ENCODE measurements at regions not wholly inside any gene's neighbourhood (a gene's known extent, or its start where the extent isn't known, plus 50 kb on each side); places are given as distances from the start of the nearest gene placed in this dataset.
A peak's percentile ranks its signal among the peaks of the same experiment; 100 is the strongest.

GRCh38 chr4:33057736-33058135, 2337.6 kb downstream of the PCDH7 start:
- in situ Hi-C loops (cut with MboI; ENCODE audit: low pct_unique_long_range_greater_than_20kb in 2 of 9, low sequenced_read_pairs in 9 of 9, unreplicated experiment in 9 of 9), result no loop called here

DNA sequence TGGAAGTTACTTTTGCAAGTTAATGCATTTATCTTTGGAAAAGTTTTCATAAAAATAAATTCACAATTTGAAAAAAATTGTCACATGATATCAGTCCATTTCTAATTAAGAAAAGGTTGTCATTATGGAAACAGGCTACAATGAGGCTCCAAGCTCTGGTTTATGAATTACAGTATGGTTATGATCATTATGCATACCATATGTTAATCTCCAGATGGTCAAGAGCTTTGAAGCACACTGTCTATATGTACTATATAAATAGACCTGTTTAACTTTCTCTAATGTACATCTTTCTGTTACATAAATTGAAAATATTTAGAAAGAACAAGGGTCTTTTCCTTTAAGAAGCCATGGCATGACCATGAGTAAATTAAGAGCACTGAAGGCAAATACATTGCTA, 2338.8 kb downstream of the PCDH7 start:
- in situ Hi-C loops (cut with MboI; ENCODE audit: low pct_unique_long_range_greater_than_20kb in 2 of 9, low sequenced_read_pairs in 9 of 9, unreplicated experiment in 9 of 9), result no loop called here
- no peak overlapping the region for H3K27ac ChIP-seq
- ATAC-seq (replicated peaks in 6 of 8), result peak in 1 of 8 experiments; percentile 79
- no peak overlapping the region for H3K4me3 ChIP-seq
- no peaks in the 10 kb centered on the region for H3K4me1 ChIP-seq (replicated peaks in 1 of 2)

More at GRCh38 chr4:33057736-33058135, 2337.6 kb downstream of the PCDH7 start:
- ATAC-seq (replicated peaks in 6 of 8), result no peak
- 33 to 100% (median 100%) methylated on average over 1 of the region's 1 CpG; no CpG with 5 or more reads in 5 of the 10 experiments for WGBS, 10 experiments
- Histone ChIP-seq H3K4me3 (no peak overlapping the region), H3K27ac (no peak overlapping the region), H3K4me1 (replicated peaks in 1 of 2) (no peaks in the 10 kb centered on the region)

DNA sequence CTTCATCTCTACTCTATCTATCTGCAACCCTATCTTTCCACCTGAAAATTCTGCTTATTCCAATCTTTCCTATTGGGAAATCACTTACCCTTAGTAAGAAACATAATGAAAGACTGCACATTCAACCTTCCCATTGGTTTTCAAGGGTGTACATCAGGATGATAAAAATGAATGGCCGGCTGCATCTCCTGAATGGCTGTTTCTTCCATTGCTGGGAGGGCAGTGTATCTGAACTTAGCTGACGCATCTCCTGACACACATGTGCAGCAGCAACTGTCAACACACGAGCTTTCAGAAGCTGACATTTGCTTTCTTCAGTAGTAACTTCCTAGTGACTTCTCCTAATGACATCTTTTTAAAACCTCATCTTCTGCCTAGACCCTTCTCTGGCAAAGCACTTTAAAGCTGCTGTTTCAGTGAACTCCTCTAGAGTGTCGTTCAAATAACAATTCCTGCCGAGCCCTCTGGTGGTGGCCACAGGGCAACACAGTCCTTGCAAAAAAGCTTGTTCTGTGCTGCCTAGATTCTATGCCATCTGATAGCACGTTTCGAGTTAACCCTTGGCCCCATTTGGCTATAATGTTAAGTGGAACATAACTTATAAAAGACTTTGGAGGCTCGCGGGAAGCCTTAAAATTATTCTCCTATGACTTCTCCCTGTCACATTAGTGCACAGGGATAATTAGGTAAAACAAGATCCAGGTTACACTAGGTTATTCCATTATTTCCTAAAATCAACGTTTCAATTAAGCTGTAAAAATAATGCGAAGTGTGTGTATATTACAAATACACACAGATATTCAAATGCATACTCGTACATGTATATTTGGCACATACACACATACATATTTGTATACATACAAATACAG, 2340.7 kb downstream of the PCDH7 start:
- H3K4me3 ChIP-seq, result no peak overlapping the region

DNA sequence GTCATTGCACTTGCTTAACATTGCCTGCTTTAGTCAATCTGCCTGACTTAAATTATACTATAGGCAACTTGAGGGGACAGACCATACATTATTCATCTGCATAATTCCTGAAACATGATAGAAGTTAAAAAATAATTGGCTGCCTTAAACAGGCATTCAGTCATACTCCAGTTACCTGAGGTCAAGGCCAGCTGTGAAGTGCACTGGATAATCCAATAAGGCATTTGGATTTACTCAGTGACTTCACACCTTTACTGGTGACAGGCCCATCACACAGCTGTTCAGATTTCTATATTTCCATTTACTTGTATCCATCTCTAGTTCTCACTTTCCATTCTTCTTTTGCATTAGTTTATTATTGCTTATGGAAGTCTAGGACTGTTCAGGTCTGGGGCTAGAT, 2341.6 kb downstream of the PCDH7 start:
- Histone ChIP-seq H3K4me3 (no peak overlapping the region), H3K4me1 (replicated peaks in 1 of 2) (no peaks in the 10 kb centered on the region), H3K27ac (no peak overlapping the region)
- in situ Hi-C loops (cut with MboI; ENCODE audit: low pct_unique_long_range_greater_than_20kb in 2 of 9, low sequenced_read_pairs in 9 of 9, unreplicated experiment in 9 of 9), result no loop called here
- no peak for ATAC-seq (replicated peaks in 6 of 8)

More for the DNA sequence above, 2340.7 kb downstream of the PCDH7 start:
- Histone ChIP-seq H3K4me1 (replicated peaks in 1 of 2) (no peaks in the 10 kb centered on the region), H3K27ac (no peak overlapping the region)
- in situ Hi-C loops (cut with MboI; ENCODE audit: low pct_unique_long_range_greater_than_20kb in 2 of 9, low sequenced_read_pairs in 9 of 9, unreplicated experiment in 9 of 9), result no loop called here
- 0 to 77% (median 41%) methylated on average over 3 to 11 of the region's 12 CpGs for WGBS, 10 experiments
- ATAC-seq (replicated peaks in 6 of 8), result peak; percentile 58 to 98 (median 84)

DNA sequence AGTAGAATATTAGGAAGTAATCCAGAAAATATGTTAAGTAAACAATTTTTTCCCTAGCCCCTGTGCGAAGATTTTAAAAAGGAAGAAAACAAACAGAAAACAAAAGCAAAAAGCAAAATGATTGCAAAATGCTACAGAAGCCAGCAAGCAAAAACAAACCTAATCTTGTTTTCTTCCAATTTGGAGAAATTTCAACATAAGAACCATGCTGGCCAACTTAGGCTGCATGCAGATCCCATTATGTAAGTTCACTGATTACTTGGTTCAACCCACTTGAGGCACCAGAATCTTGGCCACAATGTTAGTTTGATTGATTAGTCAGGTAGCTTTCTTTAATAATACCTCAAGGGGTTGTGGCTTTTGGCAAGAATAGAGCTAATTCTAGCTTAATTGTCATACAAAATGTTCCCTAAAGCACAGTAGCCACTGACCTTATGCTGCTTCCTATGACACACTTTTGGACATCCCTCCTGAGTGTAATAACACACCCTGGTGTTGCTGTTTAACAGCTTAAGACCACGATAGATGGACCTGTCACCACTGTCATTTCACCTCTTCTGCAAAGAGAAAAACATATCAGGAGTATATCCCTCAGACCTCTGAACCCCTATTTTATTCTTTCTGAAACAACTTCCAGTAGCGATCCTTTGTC, 2342.1 kb downstream of the PCDH7 start:
- in situ Hi-C loops (cut with MboI; ENCODE audit: low pct_unique_long_range_greater_than_20kb in 2 of 9, low sequenced_read_pairs in 9 of 9, unreplicated experiment in 9 of 9), result no loop called here
- no peak for ATAC-seq (replicated peaks in 6 of 8)
- WGBS, 10 experiments, result 0 to 100% (median 83%) methylated on average over 1 to 3 of the region's 3 CpGs
- no peak overlapping the region for H3K4me3 ChIP-seq
- no peak overlapping the region for H3K27ac ChIP-seq
- H3K4me1 ChIP-seq (replicated peaks in 1 of 2), result no peaks in the 10 kb centered on the region

GRCh38 chr4:33063241-33063640, 2343.1 kb downstream of the PCDH7 start:
- Histone ChIP-seq H3K4me1 (replicated peaks in 1 of 2) (no peaks in the 10 kb centered on the region), H3K27ac (no peak overlapping the region), H3K4me3 (no peak overlapping the region)
- in situ Hi-C loops (cut with MboI; ENCODE audit: low pct_unique_long_range_greater_than_20kb in 2 of 9, low sequenced_read_pairs in 9 of 9, unreplicated experiment in 9 of 9), result no loop called here
- ATAC-seq (replicated peaks in 6 of 8), result no peak
- 0 to 96% (median 29%) methylated on average over 1 to 2 of the region's 2 CpGs; no CpG with 5 or more reads in 3 of the 10 experiments for WGBS, 10 experiments

- no peak for ATAC-seq (replicated peaks in 6 of 8)
- Histone ChIP-seq H3K4me3 (no peak overlapping the region), H3K4me1 (replicated peaks in 1 of 2) (no peaks in the 10 kb centered on the region), H3K27ac (no peak overlapping the region)
- WGBS, 10 experiments, result 0 to 100% (median 83%) methylated on average over 1 of the region's 1 CpG; no CpG with 5 or more reads in 2 of the 10 experiments
- in situ Hi-C loops (cut with MboI; ENCODE audit: low pct_unique_long_range_greater_than_20kb in 2 of 9, low sequenced_read_pairs in 9 of 9, unreplicated experiment in 9 of 9), result no loop called here
These were observed 2344.1 kb downstream of the PCDH7 start for GRCh38 chr4:33064238-33064637.

- in situ Hi-C loops (cut with MboI; ENCODE audit: low pct_unique_long_range_greater_than_20kb in 2 of 9, low sequenced_read_pairs in 9 of 9, unreplicated experiment in 9 of 9), result no loop called here
- no peaks in the 10 kb centered on the region for H3K4me1 ChIP-seq (replicated peaks in 1 of 2)
- ATAC-seq (replicated peaks in 6 of 8), result no peak
- no peak overlapping the region for H3K4me3 ChIP-seq
- 45 to 100% (median 90%) methylated on average over 3 to 8 of the region's 8 CpGs; no CpG with 5 or more reads in 1 of the 10 experiments for WGBS, 10 experiments
- no peak overlapping the region for H3K27ac ChIP-seq
These were observed 2345.6 kb downstream of the PCDH7 start for GRCh38 chr4:33065749-33066148.

DNA sequence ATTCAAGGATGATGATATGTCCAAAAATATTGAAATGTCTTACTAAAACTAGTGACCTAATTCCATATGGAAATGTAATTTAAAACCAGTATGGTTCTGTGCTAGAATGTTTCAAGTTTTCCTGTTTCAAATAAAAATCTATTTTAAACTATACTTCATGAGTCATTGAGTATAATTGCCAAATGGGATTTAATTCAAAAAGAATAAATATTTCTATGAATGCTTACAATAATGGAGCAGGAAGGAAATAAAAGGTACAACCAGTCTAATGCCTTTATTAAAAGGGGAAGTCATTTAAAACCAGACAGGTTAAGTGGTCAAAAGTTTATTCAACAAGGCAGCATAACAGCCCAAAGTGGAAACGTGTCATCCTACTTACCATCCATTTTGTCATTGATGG, 2347.1 kb downstream of the PCDH7 start:
- ATAC-seq (replicated peaks in 6 of 8), result no peak
- Histone ChIP-seq H3K4me1 (replicated peaks in 1 of 2) (no peaks in the 10 kb centered on the region), H3K27ac (no peak overlapping the region), H3K4me3 (no peak overlapping the region)
- 13 to 100% (median 80%) methylated on average over 1 of the region's 1 CpG; no CpG with 5 or more reads in 1 of the 10 experiments for WGBS, 10 experiments
- in situ Hi-C loops (cut with MboI; ENCODE audit: low pct_unique_long_range_greater_than_20kb in 2 of 9, low sequenced_read_pairs in 9 of 9, unreplicated experiment in 9 of 9), result no loop called here

GRCh38 chr4:33068539-33068938, 2348.4 kb downstream of the PCDH7 start:
- Histone ChIP-seq H3K4me1 (replicated peaks in 1 of 2) (no peaks in the 10 kb centered on the region), H3K27ac (no peak overlapping the region), H3K4me3 (no peak overlapping the region)
- in situ Hi-C loops (cut with MboI; ENCODE audit: low pct_unique_long_range_greater_than_20kb in 2 of 9, low sequenced_read_pairs in 9 of 9, unreplicated experiment in 9 of 9), result no loop called here
- ATAC-seq (replicated peaks in 6 of 8), result no peak
- 10 to 100% (median 77%) methylated on average over 1 of the region's 1 CpG for WGBS, 10 experiments

GRCh38 chr4:33071535-33071934, 2351.4 kb downstream of the PCDH7 start:
- 0 to 87% (median 53%) methylated on average over 1 to 3 of the region's 3 CpGs; no CpG with 5 or more reads in 2 of the 10 experiments for WGBS, 10 experiments
- ATAC-seq (replicated peaks in 6 of 8), result no peak
- in situ Hi-C loops (cut with MboI; ENCODE audit: low pct_unique_long_range_greater_than_20kb in 2 of 9, low sequenced_read_pairs in 9 of 9, unreplicated experiment in 9 of 9), result no loop called here

DNA sequence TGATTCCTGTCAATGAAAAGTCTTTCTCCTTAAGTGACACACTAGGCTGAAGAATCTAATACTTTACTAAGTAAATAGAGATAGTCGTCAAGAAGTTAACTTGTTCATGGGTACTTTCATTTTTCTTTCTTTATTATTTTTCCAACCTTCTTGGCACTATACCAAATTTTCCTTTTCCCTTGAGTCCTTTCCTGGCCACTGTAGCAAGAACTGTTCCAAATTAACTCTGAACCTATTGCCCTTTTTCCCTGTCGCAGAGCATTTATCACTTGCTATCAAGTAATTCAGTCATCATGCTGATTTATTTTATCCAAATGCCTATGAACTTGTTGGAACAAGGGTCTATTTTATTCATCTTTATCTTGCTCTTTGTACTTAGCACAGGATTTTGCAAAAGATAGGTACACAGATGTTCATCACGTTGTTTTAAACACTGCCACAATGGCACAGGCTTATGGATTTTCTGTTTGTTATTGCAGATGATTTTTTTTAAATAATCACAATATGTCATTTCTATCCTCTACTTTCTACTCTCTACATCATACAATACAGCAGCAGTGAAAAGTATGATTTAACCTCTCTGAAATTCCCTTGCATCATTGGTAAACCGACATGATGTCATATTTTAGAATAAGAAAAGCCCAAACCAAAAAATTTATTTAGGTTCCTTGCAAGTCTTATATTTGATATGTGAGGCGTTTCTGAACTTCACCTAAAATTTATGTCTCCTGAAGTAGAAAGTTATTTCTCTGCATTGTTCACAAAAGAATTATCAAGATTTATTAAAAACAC, 2352.3 kb downstream of the PCDH7 start:
- in situ Hi-C loops (cut with MboI; ENCODE audit: low pct_unique_long_range_greater_than_20kb in 2 of 9, low sequenced_read_pairs in 9 of 9, unreplicated experiment in 9 of 9), result no loop called here
- no peak overlapping the region for H3K27ac ChIP-seq
- WGBS, 10 experiments, result 10 to 100% (median 76%) methylated on average over 2 to 5 of the region's 5 CpGs
- ATAC-seq (replicated peaks in 6 of 8), result no peak
- no peaks in the 10 kb centered on the region for H3K4me1 ChIP-seq (replicated peaks in 1 of 2)
- no peak overlapping the region for H3K4me3 ChIP-seq

More at GRCh38 chr4:33071535-33071934, 2351.4 kb downstream of the PCDH7 start:
- Histone ChIP-seq H3K27ac (no peak overlapping the region), H3K4me1 (replicated peaks in 1 of 2) (no peaks in the 10 kb centered on the region), H3K4me3 (no peak overlapping the region)

DNA sequence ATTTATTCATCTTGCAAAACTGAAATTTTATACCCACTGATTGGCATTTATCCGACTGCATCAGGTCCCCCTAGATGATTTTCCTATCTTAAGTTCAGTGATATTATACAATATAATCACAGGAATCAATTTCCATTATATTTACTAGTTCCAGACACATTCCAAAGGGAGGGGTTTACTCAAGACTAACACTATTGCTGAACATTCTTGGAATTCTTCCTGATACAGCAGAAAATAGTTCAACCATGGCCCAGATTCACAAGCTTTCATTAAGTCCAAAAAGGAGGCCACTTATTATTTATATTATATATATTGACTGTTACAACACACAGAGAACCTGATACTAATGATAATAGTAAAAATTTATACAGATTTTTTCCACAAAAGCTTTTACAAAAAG, 2353.6 kb downstream of the PCDH7 start:
- in situ Hi-C loops (cut with MboI; ENCODE audit: low pct_unique_long_range_greater_than_20kb in 2 of 9, low sequenced_read_pairs in 9 of 9, unreplicated experiment in 9 of 9), result no loop called here
- Histone ChIP-seq H3K4me1 (replicated peaks in 1 of 2) (no peaks in the 10 kb centered on the region), H3K27ac (no peak overlapping the region), H3K4me3 (no peak overlapping the region)
- 0 to 100% (median 88%) methylated on average over 1 of the region's 1 CpG; no CpG with 5 or more reads in 1 of the 10 experiments for WGBS, 10 experiments
- peak in 1 of 8 experiments; percentile 43 for ATAC-seq (replicated peaks in 6 of 8)
